ENCODE measurements at regions not wholly inside any gene's neighbourhood (a gene's known extent, or its start where the extent isn't known, plus 50 kb on each side); places are given as distances from the start of the nearest gene placed in this dataset.

- Mint-ChIP-seq H3K4me1 (no peaks in the 10 kb centered on the region), H3K36me3 (no peaks in the 10 kb centered on the region), H3K4me3 (no peak overlapping the region), H3K27ac (no peak overlapping the region), H3K9me3 (no peaks in the 10 kb centered on the region)
- DNase-seq (ENCODE audit: low spot score in 2 of 2) = no peak
- ATAC-seq = peak; percentile 46
These were observed 118.2 kb upstream of the C7orf33 start for GRCh38 chr7:148472406-148472805.

GRCh38 chr7:148473703-148474480 is 116.7 kb upstream of the C7orf33 start:
- H3K27ac Mint-ChIP-seq = no peak overlapping the region
- no peaks in the 10 kb centered on the region for H3K9me3 Mint-ChIP-seq
- no peaks in the 10 kb centered on the region for H3K4me1 Mint-ChIP-seq
- H3K36me3 Mint-ChIP-seq = no peaks in the 10 kb centered on the region
- ATAC-seq = no peak
- DNase-seq (ENCODE audit: low spot score in 2 of 2) = no peak
- H3K4me3 Mint-ChIP-seq = no peak overlapping the region

DNA sequence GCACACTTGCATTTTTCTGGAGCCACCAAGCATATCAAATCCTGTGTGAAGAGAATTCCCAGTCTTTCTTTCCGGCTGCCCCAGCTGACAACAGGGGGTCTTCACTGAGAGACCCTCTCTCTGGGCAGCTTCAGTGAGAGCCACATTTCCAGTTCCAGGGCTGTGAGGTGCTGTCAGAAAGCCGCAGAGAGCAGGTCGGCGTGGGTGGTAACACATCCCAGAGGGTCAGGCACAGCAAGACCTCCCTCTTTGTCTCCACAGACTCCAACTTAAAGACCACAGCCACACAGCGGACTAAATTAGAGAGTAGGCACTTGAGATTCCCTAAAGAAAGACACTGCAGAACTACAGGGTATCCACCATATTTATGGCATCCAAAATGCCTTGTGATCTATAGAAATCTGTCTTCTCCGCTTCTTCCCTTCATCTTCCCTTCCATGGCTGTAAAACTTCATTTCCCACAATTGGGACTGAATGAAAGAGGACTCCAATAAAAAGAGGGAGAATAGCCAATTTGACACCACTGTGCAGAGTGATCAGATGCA is 116.0 kb upstream of the C7orf33 start:
- H3K4me1 Mint-ChIP-seq = no peaks in the 10 kb centered on the region
- H3K36me3 Mint-ChIP-seq = no peaks in the 10 kb centered on the region
- no peaks in the 10 kb centered on the region for H3K9me3 Mint-ChIP-seq
- ATAC-seq (no peak), DNase-seq (ENCODE audit: low spot score in 2 of 2) (no peak)
- no peak overlapping the region for H3K4me3 Mint-ChIP-seq
- no peak overlapping the region for H3K27ac Mint-ChIP-seq

GRCh38 chr7:148478551-148478950 is 112.0 kb upstream of the C7orf33 start:
- Mint-ChIP-seq H3K36me3 (no peaks in the 10 kb centered on the region), H3K4me3 (no peak overlapping the region), H3K4me1 (peaks cover 6% of the 10 kb centered on the region), H3K9me3 (no peaks in the 10 kb centered on the region), H3K27ac (no peak overlapping the region)
- DNase-seq (ENCODE audit: low spot score in 2 of 2) (no peak), ATAC-seq (no peak)

- H3K9me3 Mint-ChIP-seq = no peaks in the 10 kb centered on the region
- no peak for DNase-seq (ENCODE audit: low spot score in 2 of 2)
- no peak overlapping the region for H3K4me3 Mint-ChIP-seq
- no peak for ATAC-seq
- H3K36me3 Mint-ChIP-seq = no peaks in the 10 kb centered on the region
- peaks cover 6% of the 10 kb centered on the region for H3K4me1 Mint-ChIP-seq
- no peak overlapping the region for H3K27ac Mint-ChIP-seq
These were observed 110.0 kb upstream of the C7orf33 start for GRCh38 chr7:148480479-148481146.

DNA sequence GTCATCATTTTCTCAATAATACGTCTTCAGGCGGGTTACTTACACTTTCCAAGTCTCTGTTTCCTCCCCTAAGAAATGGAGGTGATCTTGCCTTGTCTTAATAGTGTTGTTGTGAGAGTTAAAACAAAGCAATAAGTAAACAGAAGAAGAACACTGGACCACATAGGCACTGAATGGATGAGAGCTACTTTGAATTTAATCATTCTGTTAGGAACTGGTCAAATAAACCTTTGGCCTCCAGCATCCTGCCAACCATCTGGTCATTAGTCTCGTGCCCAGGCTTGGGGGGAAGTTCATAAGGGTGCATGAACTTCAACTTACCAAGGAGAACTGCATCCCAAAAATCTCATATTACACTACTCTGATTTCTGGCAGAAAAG is 109.4 kb upstream of the C7orf33 start:
- Mint-ChIP-seq H3K36me3 (no peaks in the 10 kb centered on the region), H3K27ac (no peak overlapping the region), H3K4me1 (peaks cover 6% of the 10 kb centered on the region), H3K4me3 (no peak overlapping the region), H3K9me3 (no peaks in the 10 kb centered on the region)
- DNase-seq (ENCODE audit: low spot score in 2 of 2) = no peak
- no peak for ATAC-seq

DNA sequence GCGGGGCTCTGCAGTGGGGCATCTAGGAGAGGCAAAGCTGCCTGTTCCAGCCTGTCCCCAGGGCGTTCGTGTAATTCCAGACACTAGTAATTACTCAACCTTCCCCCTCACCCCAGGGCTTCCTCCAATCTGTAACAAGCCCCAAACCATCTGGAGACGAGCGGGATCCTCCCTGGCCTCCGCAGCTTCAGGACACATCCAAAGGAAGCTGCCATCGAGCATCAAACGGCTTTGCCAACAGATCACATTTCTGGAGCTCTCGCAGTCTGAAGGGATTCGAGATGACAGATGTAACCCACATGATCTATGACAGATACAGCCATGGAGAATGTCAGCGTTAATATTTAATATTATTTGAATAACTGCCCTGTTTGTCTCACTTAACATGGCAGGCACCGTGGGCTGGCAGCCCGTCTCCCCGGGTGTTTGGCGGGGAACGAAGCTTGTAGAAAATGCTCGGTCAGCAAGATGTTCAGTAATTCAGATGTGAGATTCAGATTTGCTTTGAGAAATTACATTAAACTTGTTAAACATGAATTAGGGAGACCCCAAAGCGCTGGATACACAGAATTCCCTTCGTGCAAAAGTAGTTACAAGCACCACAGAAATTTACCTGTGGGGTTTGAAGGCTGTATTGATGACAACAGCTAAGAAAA is 108.5 kb upstream of the C7orf33 start:
- no peaks in the 10 kb centered on the region for H3K9me3 Mint-ChIP-seq
- DNase-seq (ENCODE audit: low spot score in 2 of 2) (no peak), ATAC-seq (no peak)
- no peak overlapping the region for H3K27ac Mint-ChIP-seq
- H3K4me3 Mint-ChIP-seq = no peak overlapping the region
- no peaks in the 10 kb centered on the region for H3K36me3 Mint-ChIP-seq
- H3K4me1 Mint-ChIP-seq = peaks cover 6% of the 10 kb centered on the region

DNA sequence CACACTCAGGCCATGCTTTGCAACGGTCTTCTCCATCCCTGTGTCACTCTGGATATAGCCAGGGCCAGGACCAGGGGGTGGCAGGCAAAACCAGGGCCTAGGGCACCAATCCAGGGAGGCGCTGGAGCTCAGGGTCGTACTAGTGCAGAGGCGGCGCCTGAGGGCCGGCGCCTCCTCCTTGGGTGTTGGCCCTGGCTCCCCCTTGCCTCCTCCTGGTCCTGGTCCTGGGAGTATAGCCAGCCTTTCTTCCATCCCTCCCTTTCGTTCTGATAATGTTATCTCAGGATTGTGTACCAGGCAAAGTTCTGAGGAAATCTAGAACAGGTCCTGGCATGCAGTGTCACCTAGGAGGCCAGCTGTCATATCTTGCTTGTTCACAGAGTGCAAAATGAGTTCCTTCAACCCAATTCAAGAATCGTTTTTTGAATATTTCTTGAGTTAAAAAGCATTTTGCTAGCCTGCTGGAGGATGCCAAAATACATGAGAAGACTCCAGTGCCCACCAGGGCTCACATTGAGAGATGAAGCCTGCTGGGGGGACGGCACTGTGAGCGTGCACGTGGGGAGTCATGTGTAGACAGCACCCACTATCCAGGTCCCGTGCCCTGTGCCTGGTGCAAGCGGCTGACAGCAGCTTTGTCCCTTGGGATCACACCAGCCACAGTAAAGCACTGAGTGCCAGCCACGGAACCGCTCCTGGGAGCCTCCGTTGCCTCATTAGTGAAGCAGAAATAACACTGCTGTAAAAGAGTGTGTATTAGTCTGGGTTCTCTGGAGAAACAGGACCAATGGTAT is 106.9 kb upstream of the C7orf33 start:
- ATAC-seq = no peak
- no peak overlapping the region for H3K27ac Mint-ChIP-seq
- H3K4me3 Mint-ChIP-seq = no peak overlapping the region
- peaks cover 6% of the 10 kb centered on the region for H3K4me1 Mint-ChIP-seq
- no peak for DNase-seq (ENCODE audit: low spot score in 2 of 2)
- no peaks in the 10 kb centered on the region for H3K9me3 Mint-ChIP-seq
- no peaks in the 10 kb centered on the region for H3K36me3 Mint-ChIP-seq

DNA sequence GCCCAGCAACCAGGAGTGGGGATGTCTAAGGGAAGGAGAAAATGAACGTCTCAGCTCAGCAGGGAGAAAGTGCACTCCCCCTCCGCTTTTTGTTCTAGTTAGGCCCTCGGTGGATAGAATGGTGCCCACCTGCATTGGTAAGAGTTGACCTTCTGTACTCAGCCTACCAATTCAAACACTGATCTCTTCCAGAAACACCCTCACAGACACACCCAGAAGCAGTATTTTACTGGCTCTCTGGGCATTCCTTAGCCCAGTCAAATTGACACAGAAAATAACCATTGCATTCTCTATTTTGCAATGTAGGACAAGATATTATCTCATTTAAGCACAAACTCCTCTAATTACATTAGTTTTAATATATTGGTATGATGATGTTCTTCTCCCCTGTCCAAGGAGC is 106.1 kb upstream of the C7orf33 start:
- H3K27ac Mint-ChIP-seq = no peak overlapping the region
- no peak for ATAC-seq
- no peaks in the 10 kb centered on the region for H3K9me3 Mint-ChIP-seq
- H3K4me1 Mint-ChIP-seq = peaks cover 6% of the 10 kb centered on the region
- H3K36me3 Mint-ChIP-seq = no peaks in the 10 kb centered on the region
- no peak for DNase-seq (ENCODE audit: low spot score in 2 of 2)
- H3K4me3 Mint-ChIP-seq = no peak overlapping the region

GRCh38 chr7:148485618-148486017 is 104.9 kb upstream of the C7orf33 start:
- H3K9me3 Mint-ChIP-seq = no peaks in the 10 kb centered on the region
- H3K27ac Mint-ChIP-seq = no peak overlapping the region
- DNase-seq (ENCODE audit: low spot score in 2 of 2) (no peak), ATAC-seq (no peak)
- H3K36me3 Mint-ChIP-seq = no peaks in the 10 kb centered on the region
- H3K4me1 Mint-ChIP-seq = peaks cover 6% of the 10 kb centered on the region
- H3K4me3 Mint-ChIP-seq = no peak overlapping the region

DNA sequence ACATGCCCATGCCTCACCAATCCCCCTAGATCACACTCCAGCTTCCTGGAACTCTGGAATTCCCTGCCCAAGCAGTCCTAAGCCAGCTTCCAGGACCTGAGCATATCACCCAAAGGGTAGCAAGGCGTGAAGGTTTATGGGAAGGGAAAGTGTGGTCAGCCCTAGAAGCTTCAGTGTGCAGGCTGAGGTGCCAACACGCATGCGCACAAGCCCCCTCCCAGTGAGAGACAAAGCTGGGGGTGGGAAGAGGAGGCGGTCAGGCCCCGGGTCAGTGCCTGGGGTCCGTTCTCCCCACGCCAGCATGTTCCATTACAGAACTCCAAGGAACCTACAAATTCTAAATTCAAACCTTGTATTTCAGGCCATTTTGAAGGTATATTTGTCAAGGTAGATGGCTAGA is 103.6 kb upstream of the C7orf33 start:
- Mint-ChIP-seq H3K4me1 (no peaks in the 10 kb centered on the region), H3K36me3 (no peaks in the 10 kb centered on the region), H3K4me3 (no peak overlapping the region), H3K27ac (no peak overlapping the region), H3K9me3 (no peaks in the 10 kb centered on the region)
- ATAC-seq (no peak), DNase-seq (ENCODE audit: low spot score in 2 of 2) (no peak)

- Mint-ChIP-seq H3K27ac (no peak overlapping the region), H3K9me3 (no peaks in the 10 kb centered on the region), H3K4me3 (no peak overlapping the region), H3K4me1 (no peaks in the 10 kb centered on the region), H3K36me3 (no peaks in the 10 kb centered on the region)
- DNase-seq (ENCODE audit: low spot score in 2 of 2) (no peak), ATAC-seq (no peak)
These were observed 102.7 kb upstream of the C7orf33 start for GRCh38 chr7:148487912-148488311.

DNA sequence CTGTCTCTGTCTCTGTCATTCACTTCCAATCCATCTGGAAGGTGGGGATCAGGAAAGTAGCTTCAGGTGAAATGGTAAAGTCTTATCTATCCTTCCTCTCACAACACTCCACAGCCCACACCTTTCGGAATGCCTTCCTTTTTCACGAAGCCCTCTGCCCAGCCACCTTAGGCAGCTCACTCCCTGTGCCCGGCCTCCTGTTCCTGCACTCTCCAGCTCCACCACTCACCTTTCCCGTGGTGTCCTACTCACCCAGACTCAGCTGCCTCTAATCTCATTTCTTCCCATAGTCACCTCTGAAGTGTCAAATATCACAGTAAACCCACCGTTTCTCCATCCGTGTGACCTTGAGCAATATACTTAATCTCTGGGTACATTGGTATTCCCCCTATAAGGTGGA is 100.9 kb upstream of the C7orf33 start:
- H3K4me1 Mint-ChIP-seq = no peaks in the 10 kb centered on the region
- DNase-seq (ENCODE audit: low spot score in 2 of 2) = no peak
- no peaks in the 10 kb centered on the region for H3K36me3 Mint-ChIP-seq
- no peak overlapping the region for H3K27ac Mint-ChIP-seq
- no peak for ATAC-seq
- H3K4me3 Mint-ChIP-seq = no peak overlapping the region
- no peaks in the 10 kb centered on the region for H3K9me3 Mint-ChIP-seq

- no peak for ATAC-seq
- Mint-ChIP-seq H3K36me3 (no peaks in the 10 kb centered on the region), H3K9me3 (no peaks in the 10 kb centered on the region), H3K4me1 (no peaks in the 10 kb centered on the region), H3K4me3 (no peak overlapping the region), H3K27ac (no peak overlapping the region)
- no peak for DNase-seq (ENCODE audit: low spot score in 2 of 2)
These were observed 98.3 kb upstream of the C7orf33 start for GRCh38 chr7:148492157-148492860.

DNA sequence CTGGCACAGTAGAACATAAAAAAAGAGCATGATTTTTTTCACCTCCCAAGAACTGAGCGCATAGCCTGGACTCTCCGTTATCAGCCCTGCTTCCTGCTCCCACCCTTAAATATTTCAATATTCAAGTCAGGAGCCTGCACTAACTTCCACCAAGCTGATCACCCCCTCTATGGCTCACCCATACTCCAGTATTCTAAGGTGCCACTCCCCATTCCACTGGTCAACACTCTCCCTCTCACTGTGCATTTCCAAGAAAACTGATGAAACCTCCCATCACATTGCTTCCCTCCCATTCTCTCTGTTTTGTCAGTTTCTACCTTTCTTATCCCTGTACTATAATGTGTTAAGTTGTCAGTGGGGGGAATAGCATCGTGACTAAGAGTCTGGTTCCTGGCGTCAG is 95.0 kb upstream of the C7orf33 start:
- Mint-ChIP-seq H3K9me3 (no peaks in the 10 kb centered on the region), H3K27ac (no peak overlapping the region), H3K36me3 (no peaks in the 10 kb centered on the region), H3K4me1 (no peaks in the 10 kb centered on the region), H3K4me3 (no peak overlapping the region)
- DNase-seq (ENCODE audit: low spot score in 2 of 2) (no peak), ATAC-seq (no peak)
